ENCODE measurements at regions not wholly inside any gene's neighbourhood (a gene's known extent, or its start where the extent isn't known, plus 50 kb on each side); places are given as distances from the start of the nearest gene placed in this dataset.

DNA sequence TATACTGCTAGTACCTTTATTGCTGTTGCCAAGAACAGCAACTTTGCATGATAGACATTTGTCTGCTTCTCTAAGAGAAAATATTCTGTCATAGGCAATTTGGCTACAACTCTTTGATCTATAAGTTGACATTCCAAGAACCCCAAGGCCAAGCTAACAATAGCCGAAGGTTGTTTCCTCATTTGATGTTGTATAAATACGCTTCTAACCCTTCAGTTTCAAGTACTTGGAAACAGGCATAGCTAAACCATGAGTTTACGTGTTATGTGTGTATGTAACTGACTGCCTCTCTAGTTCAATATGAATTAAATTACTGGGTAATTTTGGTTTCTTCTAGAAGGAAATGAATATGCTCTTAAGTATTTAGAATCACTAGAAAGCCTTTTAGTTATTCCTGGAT is 1034.0 kb downstream of the TLE4 start:
- H3K4me1 Mint-ChIP-seq (ENCODE audit: low read depth, unreplicated experiment): no peaks in the 10 kb centered on the region
- H3K27me3 Mint-ChIP-seq (ENCODE audit: unreplicated experiment): no peaks in the 10 kb centered on the region
- H3K9me3 Mint-ChIP-seq (ENCODE audit: low read depth, unreplicated experiment): no peaks in the 10 kb centered on the region
- no peak for DNase-seq
- no peaks in the 10 kb centered on the region for H3K36me3 Mint-ChIP-seq (ENCODE audit: insufficient read depth, unreplicated experiment)
- no peak overlapping the region for H3K4me3 Mint-ChIP-seq (ENCODE audit: low read depth, unreplicated experiment)
- no peak overlapping the region for H3K27ac Mint-ChIP-seq (ENCODE audit: unreplicated experiment)
- CTCF ChIA-PET: no interaction called here
- BruUV-seq (replicated peaks): no TSS peak
- TF ChIP-seq, protein P1, sequence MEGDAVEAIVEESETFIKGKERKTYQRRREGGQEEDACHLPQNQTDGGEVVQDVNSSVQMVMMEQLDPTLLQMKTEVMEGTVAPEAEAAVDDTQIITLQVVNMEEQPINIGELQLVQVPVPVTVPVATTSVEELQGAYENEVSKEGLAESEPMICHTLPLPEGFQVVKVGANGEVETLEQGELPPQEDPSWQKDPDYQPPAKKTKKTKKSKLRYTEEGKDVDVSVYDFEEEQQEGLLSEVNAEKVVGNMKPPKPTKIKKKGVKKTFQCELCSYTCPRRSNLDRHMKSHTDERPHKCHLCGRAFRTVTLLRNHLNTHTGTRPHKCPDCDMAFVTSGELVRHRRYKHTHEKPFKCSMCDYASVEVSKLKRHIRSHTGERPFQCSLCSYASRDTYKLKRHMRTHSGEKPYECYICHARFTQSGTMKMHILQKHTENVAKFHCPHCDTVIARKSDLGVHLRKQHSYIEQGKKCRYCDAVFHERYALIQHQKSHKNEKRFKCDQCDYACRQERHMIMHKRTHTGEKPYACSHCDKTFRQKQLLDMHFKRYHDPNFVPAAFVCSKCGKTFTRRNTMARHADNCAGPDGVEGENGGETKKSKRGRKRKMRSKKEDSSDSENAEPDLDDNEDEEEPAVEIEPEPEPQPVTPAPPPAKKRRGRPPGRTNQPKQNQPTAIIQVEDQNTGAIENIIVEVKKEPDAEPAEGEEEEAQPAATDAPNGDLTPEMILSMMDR (IDR thresholded peaks at IDR 0.05; ENCODE audit: unreplicated experiment): no peak
- intact Hi-C loops (cut with micrococcal nuclease; ENCODE audit: unreplicated experiment): loop anchor here (5.0 kb wide), 1 partner anchor 1077 kb away; no protein-coding TSS in a partner anchor

DNA sequence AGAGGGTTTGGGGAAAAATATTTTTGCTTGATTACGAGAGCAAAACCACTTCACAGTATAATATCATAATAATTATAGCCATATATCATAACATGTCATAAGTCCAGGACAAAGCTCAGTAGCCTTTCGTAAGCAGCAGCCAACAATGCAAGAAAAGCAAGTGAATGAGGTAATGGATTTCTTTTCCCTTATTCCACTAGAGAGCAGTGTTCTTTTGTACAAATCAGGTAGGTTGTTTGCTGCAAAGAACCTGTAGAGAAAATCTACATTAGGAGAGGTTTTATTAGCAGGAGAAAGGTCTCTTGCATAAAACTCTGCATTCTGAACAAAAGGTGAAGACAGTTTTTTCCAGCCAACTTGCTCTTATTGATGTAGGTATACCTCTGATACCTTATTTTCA is 1033.4 kb downstream of the TLE4 start:
- TF ChIP-seq, protein P1 (IDR thresholded peaks at IDR 0.05; ENCODE audit: unreplicated experiment): no peak
- Mint-ChIP-seq H3K9me3 (ENCODE audit: low read depth, unreplicated experiment) (no peaks in the 10 kb centered on the region), H3K36me3 (ENCODE audit: insufficient read depth, unreplicated experiment) (no peaks in the 10 kb centered on the region), H3K27ac (ENCODE audit: unreplicated experiment) (no peak overlapping the region), H3K27me3 (ENCODE audit: unreplicated experiment) (no peaks in the 10 kb centered on the region), H3K4me1 (ENCODE audit: low read depth, unreplicated experiment) (no peaks in the 10 kb centered on the region), H3K4me3 (ENCODE audit: low read depth, unreplicated experiment) (no peak overlapping the region)
- BruUV-seq (replicated peaks): no TSS peak
- CTCF ChIA-PET: no interaction called here
- intact Hi-C loops (cut with micrococcal nuclease; ENCODE audit: unreplicated experiment): loop anchor here (5.0 kb wide), 1 partner anchor 1077 kb away; no protein-coding TSS in a partner anchor
- no peak for DNase-seq

DNA sequence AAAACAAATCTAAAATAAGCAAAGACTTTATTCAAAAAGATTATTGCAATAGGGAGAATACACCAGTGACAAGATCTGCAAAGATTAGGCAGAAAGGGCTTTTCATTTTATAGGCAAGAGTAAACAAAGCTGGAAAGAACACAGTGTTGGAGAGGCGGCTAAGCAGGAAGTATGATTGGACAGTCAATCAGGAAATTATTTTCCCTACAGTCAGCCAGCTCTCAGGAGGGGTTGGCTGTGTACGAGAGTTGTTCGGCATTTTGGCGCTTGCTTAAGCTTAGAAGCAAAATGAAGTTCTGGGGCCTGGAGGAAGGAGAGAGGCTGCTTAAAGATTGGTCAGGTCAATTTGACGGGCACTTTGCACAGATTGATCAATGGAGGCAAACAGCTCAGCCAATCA is 1030.5 kb downstream of the TLE4 start:
- intact Hi-C loops (cut with micrococcal nuclease; ENCODE audit: unreplicated experiment): no loop called here
- BruUV-seq (replicated peaks): no TSS peak
- H3K27ac Mint-ChIP-seq (ENCODE audit: unreplicated experiment): no peak overlapping the region
- H3K9me3 Mint-ChIP-seq (ENCODE audit: low read depth, unreplicated experiment): no peaks in the 10 kb centered on the region
- no peaks in the 10 kb centered on the region for H3K4me1 Mint-ChIP-seq (ENCODE audit: low read depth, unreplicated experiment)
- no peak overlapping the region for H3K4me3 Mint-ChIP-seq (ENCODE audit: low read depth, unreplicated experiment)
- TF ChIP-seq, protein P1 (IDR thresholded peaks at IDR 0.05; ENCODE audit: unreplicated experiment): no peak
- no peaks in the 10 kb centered on the region for H3K27me3 Mint-ChIP-seq (ENCODE audit: unreplicated experiment)
- no peaks in the 10 kb centered on the region for H3K36me3 Mint-ChIP-seq (ENCODE audit: insufficient read depth, unreplicated experiment)
- DNase-seq: no peak
- CTCF ChIA-PET: no interaction called here

DNA sequence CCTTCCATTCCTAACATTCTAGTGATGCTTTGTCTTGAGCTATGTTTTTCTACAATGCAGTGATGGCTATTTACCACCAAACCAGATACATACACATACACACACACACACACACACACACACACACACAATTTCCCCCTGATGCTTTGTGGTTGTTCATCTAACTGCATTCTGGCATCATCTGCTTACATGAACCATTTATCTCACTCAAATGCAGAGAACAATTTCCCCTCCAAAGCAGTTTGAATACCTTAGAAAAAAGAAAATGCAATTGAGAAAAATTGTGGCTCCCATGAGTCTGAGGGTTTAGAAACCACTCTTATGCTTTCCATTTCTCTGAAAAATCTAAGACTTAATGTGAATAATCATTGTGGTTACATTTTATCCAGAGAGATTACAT is 1024.8 kb downstream of the TLE4 start:
- intact Hi-C loops (cut with micrococcal nuclease; ENCODE audit: unreplicated experiment): no loop called here
- no peak overlapping the region for H3K27ac Mint-ChIP-seq (ENCODE audit: unreplicated experiment)
- no peaks in the 10 kb centered on the region for H3K36me3 Mint-ChIP-seq (ENCODE audit: insufficient read depth, unreplicated experiment)
- no peaks in the 10 kb centered on the region for H3K4me1 Mint-ChIP-seq (ENCODE audit: low read depth, unreplicated experiment)
- no peaks in the 10 kb centered on the region for H3K27me3 Mint-ChIP-seq (ENCODE audit: unreplicated experiment)
- TF ChIP-seq, protein P1 (IDR thresholded peaks at IDR 0.05; ENCODE audit: unreplicated experiment): no peak
- BruUV-seq (replicated peaks): no TSS peak
- no peak overlapping the region for H3K4me3 Mint-ChIP-seq (ENCODE audit: low read depth, unreplicated experiment)
- CTCF ChIA-PET: no interaction called here
- peaks cover 4% of the 10 kb centered on the region for H3K9me3 Mint-ChIP-seq (ENCODE audit: low read depth, unreplicated experiment)
- no peak for DNase-seq
